ENCODE measurements at regions not wholly inside any gene's neighbourhood (a gene's known extent, or its start where the extent isn't known, plus 50 kb on each side); places are given as distances from the start of the nearest gene placed in this dataset.

- TF ChIP-seq CBFB (IDR thresholded peaks at IDR 0.05; ENCODE audit: low read depth) (no peak), YY1 (IDR thresholded peaks at IDR 0.05; ENCODE audit: low read depth, low read length) (no peak), EP300 (IDR thresholded peaks at IDR 0.05; ENCODE audit: borderline replicate concordance in 1 of 2, control insufficient read depth in 1 of 2, low read depth in 2 of 2, low read length in 2 of 2) (no peak), CTCF (IDR thresholded peaks at IDR 0.05 in 2 of 3, conservative IDR thresholded peaks at IDR 0.05 in 1 of 3; ENCODE audit: control insufficient read depth in 2 of 3, extremely low read depth in 1 of 3, insufficient read depth in 1 of 3, low read depth in 3 of 3, low read length in 3 of 3) (no peak), RAD21 (IDR thresholded peaks at IDR 0.05; ENCODE audit: insufficient read depth, low read depth, low read length) (no peak)
- TF ChIP-seq, protein P1, sequence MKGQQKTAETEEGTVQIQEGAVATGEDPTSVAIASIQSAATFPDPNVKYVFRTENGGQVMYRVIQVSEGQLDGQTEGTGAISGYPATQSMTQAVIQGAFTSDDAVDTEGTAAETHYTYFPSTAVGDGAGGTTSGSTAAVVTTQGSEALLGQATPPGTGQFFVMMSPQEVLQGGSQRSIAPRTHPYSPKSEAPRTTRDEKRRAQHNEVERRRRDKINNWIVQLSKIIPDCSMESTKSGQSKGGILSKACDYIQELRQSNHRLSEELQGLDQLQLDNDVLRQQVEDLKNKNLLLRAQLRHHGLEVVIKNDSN (IDR thresholded peaks at IDR 0.05; ENCODE audit: borderline replicate concordance, extremely low read length, insufficient read depth, low read depth, low read length), result no peak
Measured at GRCh38 chr7:118006979-118007378, 133.7 kb upstream of the CTTNBP2 start.
